ENCODE measurements at regions not wholly inside any gene's neighbourhood (a gene's known extent, or its start where the extent isn't known, plus 50 kb on each side); places are given as distances from the start of the nearest gene placed in this dataset.

GRCh38 chr20:59400708-59401107, 100.3 kb downstream of the EDN3 start:
- Histone ChIP-seq H3K18ac (ENCODE audit: extremely low read depth, low read length) (no peak overlapping the region), H3K27ac (ENCODE audit: low read depth, low read length) (no peak overlapping the region), H3K4me1 (replicated peaks in 1 of 4; ENCODE audit: control insufficient read depth in 3 of 4, insufficient read depth in 4 of 4, low read length in 3 of 4) (peaks cover 0 to 8% (median 2%) of the 10 kb centered on the region in 4 experiments; a peak in 5 of 7 replicates), H2AFZ (ENCODE audit: low read length) (no peak overlapping the region), H2BK12ac (ENCODE audit: low read depth, low read length) (no peak overlapping the region), H2BK15ac (ENCODE audit: low read length) (no peak overlapping the region), H2BK120ac (replicated peaks; ENCODE audit: low read depth, low read length) (no peak overlapping the region), H3K79me2 (ENCODE audit: control insufficient read depth in 1 of 2, insufficient read depth in 2 of 2, low read length in 2 of 2) (no peaks in the 10 kb centered on the region), H2BK20ac (ENCODE audit: low read length) (no peak overlapping the region), H3K56ac (replicated peaks; ENCODE audit: insufficient read length, low read depth, low read length) (no peak overlapping the region), H4K5ac (ENCODE audit: insufficient read length, low read depth, low read length) (no peak overlapping the region), H3K36me3 (ENCODE audit: control insufficient read depth in 2 of 4, insufficient read depth in 4 of 4, low read length in 3 of 4) (no peaks in the 10 kb centered on the region), H4K8ac (ENCODE audit: extremely low read depth, insufficient read depth, low read length) (no peak overlapping the region), H3K4ac (replicated peaks; ENCODE audit: insufficient read length, low read depth, low read length) (no peak overlapping the region), H3K9ac (replicated peaks in 1 of 4; ENCODE audit: extremely low read depth in 1 of 4, low read depth in 3 of 4, low read length in 3 of 4) (no peak overlapping the region), H4K91ac (replicated peaks; ENCODE audit: insufficient read length, low read length) (no peak overlapping the region), H3K14ac (ENCODE audit: insufficient read length) (no peak overlapping the region), H2AK5ac (ENCODE audit: low read depth, low read length) (no peak overlapping the region), H3K23ac (ENCODE audit: insufficient read length) (no peak overlapping the region), H3K23me2 (ENCODE audit: low read depth, low read length) (peaks cover 7% of the 10 kb centered on the region; the same call in 1 of the 2 replicates), H2BK5ac (ENCODE audit: low read depth, low read length) (no peak overlapping the region), H3K4me2 (ENCODE audit: insufficient read depth in 1 of 2, low read depth in 2 of 2, low read length in 2 of 2) (no peak overlapping the region), H3K27me3 (replicated peaks in 1 of 4; ENCODE audit: control insufficient read depth in 3 of 4, extremely low read depth in 1 of 4, insufficient read depth in 3 of 4, low read length in 3 of 4) (peaks cover 0 to 22% (median 16%) of the 10 kb centered on the region in 4 experiments; a peak in 6 of 7 replicates), H3K79me1 (ENCODE audit: low read depth, low read length) (no peaks in the 10 kb centered on the region), H3K9me3 (ENCODE audit: insufficient read depth in 2 of 2, low read depth in 1 of 2, low read length in 1 of 2) (no peaks in the 10 kb centered on the region), H3K4me3 (ENCODE audit: extremely low read depth in 1 of 4, insufficient read depth in 2 of 4, low read depth in 3 of 4, low read length in 4 of 4) (no peak overlapping the region), H4K20me1 (replicated peaks in 1 of 2; ENCODE audit: control insufficient read depth in 1 of 2, insufficient read depth in 2 of 2, low read length in 2 of 2) (peaks cover 0 to 2% of the 10 kb centered on the region in 2 experiments)
- FAIRE-seq (no peak), DNase-seq (ENCODE audit: low read depth in 1 of 2, low spot score in 2 of 2) (no peak)
- POLR2A ChIA-PET (ENCODE audit: partially characterized antibody) = no interaction called here
- 98% methylated on average over 9 of the region's 9 CpGs; no CpG with 5 or more reads in 1 of the 2 experiments for WGBS, 2 experiments (ENCODE audit: extremely low coverage in 1 of 2, insufficient coverage in 1 of 2, insufficient read length in 1 of 2, insufficient replicate concordance in 2 of 2, low coverage in 1 of 2, low lambda C conversion rate in 2 of 2, missing lambda C conversion rate in 1 of 2)
- CTCF ChIA-PET (ENCODE audit: partially characterized antibody) = no interaction called here
- TF ChIP-seq YY1 (IDR thresholded peaks at IDR 0.05; ENCODE audit: low read depth, low read length) (no peak), BACH1 (IDR thresholded peaks at IDR 0.05; ENCODE audit: low read length) (no peak), TEAD4 (IDR thresholded peaks at IDR 0.05; ENCODE audit: low read depth, low read length) (no peak), CBX8 (IDR thresholded peaks at IDR 0.05; ENCODE audit: borderline replicate concordance, low read depth, low read length) (no peak), CTCF (IDR thresholded peaks at IDR 0.05; ENCODE audit: control extremely low read depth in 1 of 3, insufficient read depth in 1 of 3, low read depth in 1 of 3, low read length in 3 of 3) (no peak), TAF1 (IDR thresholded peaks at IDR 0.05; ENCODE audit: low read depth, low read length) (no peak), ATF2 (IDR thresholded peaks at IDR 0.05; ENCODE audit: low read length) (no peak), SIRT6 (IDR thresholded peaks at IDR 0.05; ENCODE audit: low read length) (no peak), ASH2L (IDR thresholded peaks at IDR 0.05; ENCODE audit: low read length) (no peak), RBBP5 (IDR thresholded peaks at IDR 0.05; ENCODE audit: borderline replicate concordance, low read depth, low read length) (no peak), MAX (IDR thresholded peaks at IDR 0.05) (no peak)
